ENCODE measurements at regions not wholly inside any gene's neighbourhood (a gene's known extent, or its start where the extent isn't known, plus 50 kb on each side); places are given as distances from the start of the nearest gene placed in this dataset.

GRCh38 chr20:42007251-42007650 is 389.1 kb upstream of the CHD6 start:
- DNase-seq (ENCODE audit: low read depth in 1 of 2, low spot score in 1 of 2) = no peak
- Histone ChIP-seq H3K27ac (replicated peaks) (no peak overlapping the region), H3K4me3 (replicated peaks; ENCODE audit: insufficient read depth, low read length) (no peak overlapping the region), H3K27me3 (ENCODE audit: insufficient read depth, poor library complexity, severe bottlenecking) (no peaks in the 10 kb centered on the region)
- no peak for TF ChIP-seq POLR2AphosphoS5 (IDR thresholded peaks at IDR 0.05; ENCODE audit: low read depth)
- no peak for TF ChIP-seq SPI1 (IDR thresholded peaks at IDR 0.05; ENCODE audit: borderline replicate concordance, low read depth)
- TF ChIP-seq CTCF (IDR thresholded peaks at IDR 0.05; ENCODE audit: insufficient read depth, low read length) = no peak

- H3K27me3 ChIP-seq (ENCODE audit: insufficient read depth, poor library complexity, severe bottlenecking) = no peaks in the 10 kb centered on the region
- DNase-seq (ENCODE audit: low read depth in 1 of 2, low spot score in 1 of 2) = no peak
- H3K27ac ChIP-seq (replicated peaks) = no peak overlapping the region
- TF ChIP-seq SPI1 (IDR thresholded peaks at IDR 0.05; ENCODE audit: borderline replicate concordance, low read depth) (no peak), CTCF (IDR thresholded peaks at IDR 0.05; ENCODE audit: insufficient read depth, low read length) (no peak)
- no peak overlapping the region for H3K4me3 ChIP-seq (replicated peaks; ENCODE audit: insufficient read depth, low read length)
These were observed 387.0 kb upstream of the CHD6 start for GRCh38 chr20:42005211-42005610.

GRCh38 chr20:42003380-42003779 is 385.2 kb upstream of the CHD6 start:
- no peaks in the 10 kb centered on the region for H3K27me3 ChIP-seq (ENCODE audit: insufficient read depth, poor library complexity, severe bottlenecking)
- TF ChIP-seq CTCF (IDR thresholded peaks at IDR 0.05; ENCODE audit: insufficient read depth, low read length) = no peak
- TF ChIP-seq SPI1 (IDR thresholded peaks at IDR 0.05; ENCODE audit: borderline replicate concordance, low read depth) = no peak
- TF ChIP-seq, protein P1, sequence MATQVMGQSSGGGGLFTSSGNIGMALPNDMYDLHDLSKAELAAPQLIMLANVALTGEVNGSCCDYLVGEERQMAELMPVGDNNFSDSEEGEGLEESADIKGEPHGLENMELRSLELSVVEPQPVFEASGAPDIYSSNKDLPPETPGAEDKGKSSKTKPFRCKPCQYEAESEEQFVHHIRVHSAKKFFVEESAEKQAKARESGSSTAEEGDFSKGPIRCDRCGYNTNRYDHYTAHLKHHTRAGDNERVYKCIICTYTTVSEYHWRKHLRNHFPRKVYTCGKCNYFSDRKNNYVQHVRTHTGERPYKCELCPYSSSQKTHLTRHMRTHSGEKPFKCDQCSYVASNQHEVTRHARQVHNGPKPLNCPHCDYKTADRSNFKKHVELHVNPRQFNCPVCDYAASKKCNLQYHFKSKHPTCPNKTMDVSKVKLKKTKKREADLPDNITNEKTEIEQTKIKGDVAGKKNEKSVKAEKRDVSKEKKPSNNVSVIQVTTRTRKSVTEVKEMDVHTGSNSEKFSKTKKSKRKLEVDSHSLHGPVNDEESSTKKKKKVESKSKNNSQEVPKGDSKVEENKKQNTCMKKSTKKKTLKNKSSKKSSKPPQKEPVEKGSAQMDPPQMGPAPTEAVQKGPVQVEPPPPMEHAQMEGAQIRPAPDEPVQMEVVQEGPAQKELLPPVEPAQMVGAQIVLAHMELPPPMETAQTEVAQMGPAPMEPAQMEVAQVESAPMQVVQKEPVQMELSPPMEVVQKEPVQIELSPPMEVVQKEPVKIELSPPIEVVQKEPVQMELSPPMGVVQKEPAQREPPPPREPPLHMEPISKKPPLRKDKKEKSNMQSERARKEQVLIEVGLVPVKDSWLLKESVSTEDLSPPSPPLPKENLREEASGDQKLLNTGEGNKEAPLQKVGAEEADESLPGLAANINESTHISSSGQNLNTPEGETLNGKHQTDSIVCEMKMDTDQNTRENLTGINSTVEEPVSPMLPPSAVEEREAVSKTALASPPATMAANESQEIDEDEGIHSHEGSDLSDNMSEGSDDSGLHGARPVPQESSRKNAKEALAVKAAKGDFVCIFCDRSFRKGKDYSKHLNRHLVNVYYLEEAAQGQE (IDR thresholded peaks at IDR 0.05; ENCODE audit: insufficient replicate concordance, low read depth) = no peak
- TF ChIP-seq GABPA (IDR thresholded peaks at IDR 0.05; ENCODE audit: low read depth) = no peak
- TF ChIP-seq POLR2AphosphoS5 (IDR thresholded peaks at IDR 0.05; ENCODE audit: low read depth) = no peak
- H3K4me3 ChIP-seq (replicated peaks; ENCODE audit: insufficient read depth, low read length) = no peak overlapping the region
- DNase-seq (ENCODE audit: low read depth in 1 of 2, low spot score in 1 of 2) = no peak
- no peak overlapping the region for H3K27ac ChIP-seq (replicated peaks)

DNA sequence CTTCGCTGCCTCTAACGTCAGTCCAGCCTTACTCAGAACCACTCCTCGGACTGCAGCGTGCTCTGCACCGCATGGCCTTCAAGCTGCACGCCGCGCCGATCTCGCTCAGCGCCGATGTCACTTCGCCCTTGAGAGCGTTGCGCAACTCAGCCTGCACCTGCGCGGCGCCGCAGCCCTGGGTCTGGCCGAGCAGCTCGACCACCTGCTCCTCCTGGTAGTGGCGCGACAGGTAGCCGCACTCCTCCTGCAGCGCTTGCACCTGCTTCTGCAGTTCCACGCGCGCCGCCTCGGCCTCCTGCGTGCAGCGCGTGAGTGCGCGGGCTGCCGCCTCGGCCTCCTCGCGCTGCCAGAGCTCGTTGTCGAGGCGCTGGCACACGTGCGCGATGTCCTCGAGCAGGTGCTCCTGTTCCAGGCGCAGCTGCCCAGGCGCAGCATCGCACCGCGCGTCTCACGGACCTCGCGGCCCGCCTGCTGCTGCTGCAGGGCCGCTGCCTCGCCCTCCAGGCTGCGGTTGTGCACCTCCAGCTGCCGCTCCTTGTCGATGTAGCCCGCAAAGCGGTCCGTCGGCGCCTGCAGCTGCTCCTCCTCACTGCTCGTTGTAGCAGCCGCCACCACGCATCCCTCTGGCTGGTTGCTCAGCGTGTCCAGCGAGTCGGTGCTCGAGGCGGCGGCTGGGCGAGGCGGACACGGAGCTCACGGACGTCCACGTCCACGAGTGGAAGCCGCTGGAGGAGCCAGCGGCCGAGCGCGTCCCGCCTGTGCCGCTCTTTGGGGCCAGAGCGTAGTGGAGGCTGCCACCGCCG is 380.6 kb upstream of the CHD6 start:
- TF ChIP-seq, protein P1 (IDR thresholded peaks at IDR 0.05; ENCODE audit: insufficient replicate concordance, low read depth) = no peak
- TF ChIP-seq SPI1 (IDR thresholded peaks at IDR 0.05; ENCODE audit: borderline replicate concordance, low read depth) (no peak), POLR2AphosphoS5 (IDR thresholded peaks at IDR 0.05; ENCODE audit: low read depth) (no peak), CTCF (IDR thresholded peaks at IDR 0.05; ENCODE audit: insufficient read depth, low read length) (no peak)
- H3K27me3 ChIP-seq (ENCODE audit: insufficient read depth, poor library complexity, severe bottlenecking) = no peaks in the 10 kb centered on the region
- no peak for DNase-seq (ENCODE audit: low read depth in 1 of 2, low spot score in 1 of 2)
- H3K4me3 ChIP-seq (replicated peaks; ENCODE audit: insufficient read depth, low read length) = no peak overlapping the region
- no peak overlapping the region for H3K27ac ChIP-seq (replicated peaks)

All from HL-60 (cell line).